Neural progenitor cell (in vitro differentiated cells): ENCODE measurements at regions not wholly inside any gene's neighbourhood (a gene's known extent, or its start where the extent isn't known, plus 50 kb on each side); places are given as distances from the start of the nearest gene placed in this dataset.

Experiments used
- DNase-seq: peaks from one replicate; pipeline ENCODE4 v3.0.0-alpha.2; 2016; ENCODE audit warnings: low spot score
- H2AFZ ChIP-seq: fragments of 200-600 bp; sonication (generic); replicated peaks from 2 replicates; pipeline ENCODE4 v1.6.1; 2016; ENCODE audit warnings: antibody characterized with exemption
- H3F3A ChIP-seq: fragments of 200-600 bp; sonication (generic); 2 replicates; pipeline ENCODE4 v1.6.1; 2016; ENCODE audit warnings: antibody characterized with exemption, low read depth
- H3K27ac ChIP-seq: fragments of 200-600 bp; sonication (generic); 2 replicates; pipeline ENCODE4 v1.5.1; 2016; ENCODE audit warnings: mild to moderate bottlenecking
- H3K27me3 ChIP-seq: fragments of 200-600 bp; sonication (generic); 2 replicates; pipeline ENCODE4 v1.6.1; 2016; ENCODE audit warnings: mild to moderate bottlenecking, moderate library complexity
- H3K36me3 ChIP-seq: fragments of 200-600 bp; sonication (generic); 2 replicates; pipeline ENCODE4 v1.5.1; 2016
- H3K4me1 ChIP-seq: fragments of 200-600 bp; sonication (generic); 2 replicates; pipeline ENCODE4 v1.6.1; 2016; ENCODE audit warnings: mixed run types
- H3K4me2 ChIP-seq: fragments of 200-600 bp; sonication (generic); 2 replicates; pipeline ENCODE4 v1.6.1; 2016
- H3K4me3 ChIP-seq: fragments of 200-600 bp; sonication (generic); 2 replicates; pipeline ENCODE4 v1.5.1; 2016
- H3K79me2 ChIP-seq: fragments of 200-600 bp; sonication (generic); 2 replicates; pipeline ENCODE4 v1.6.1; 2016; ENCODE audit warnings: low read depth
- H3K9ac ChIP-seq: fragments of 200-600 bp; sonication (generic); 2 replicates; pipeline ENCODE4 v1.6.1; 2016
- H3K9me3 ChIP-seq: fragments of 200-600 bp; sonication (generic); 2 replicates; pipeline ENCODE4 v1.5.1; 2016; ENCODE audit warnings: low read depth
- H4K20me1 ChIP-seq: fragments of 200-600 bp; sonication (generic); 2 replicates; pipeline ENCODE4 v1.6.1; 2016; ENCODE audit warnings: low read depth
- H3K27ac Mint-ChIP-seq: 3 replicates; pipeline ENCODE4 v1.8.0; 2021; ENCODE audit warnings: mixed read lengths
- H3K27me3 Mint-ChIP-seq: 2 replicates; pipeline ENCODE4 v1.8.0; 2022; ENCODE audit warnings: low read depth, mild to moderate bottlenecking, inconsistent platforms, moderate library complexity, mixed read lengths; ENCODE audit not compliant: insufficient read depth
- H3K36me3 Mint-ChIP-seq: 3 replicates; pipeline ENCODE4 v1.8.0; 2021; ENCODE audit warnings: mixed read lengths
- H3K4me1 Mint-ChIP-seq: 3 replicates; pipeline ENCODE4 v1.8.0; 2021; ENCODE audit warnings: mixed read lengths
- H3K4me3 Mint-ChIP-seq: 3 replicates; pipeline ENCODE4 v1.8.0; 2021; ENCODE audit warnings: mild to moderate bottlenecking, moderate library complexity, mixed read lengths
- H3K9me3 Mint-ChIP-seq: 3 replicates; pipeline ENCODE4 v1.8.0; 2020; ENCODE audit warnings: mixed read lengths
- CTCF ChIP-seq: fragments of 200-600 bp; sonication (generic); IDR thresholded peaks from 2 replicates; pipeline ENCODE4 v1.5.1; 2017; ENCODE audit warnings: antibody characterized with exemption, mild to moderate bottlenecking
- EZH2 ChIP-seq: fragments of 200-600 bp; sonication (generic); IDR thresholded peaks from 2 replicates; pipeline ENCODE4 v1.6.1; 2017; ENCODE audit warnings: antibody characterized with exemption, mild to moderate bottlenecking, moderate library complexity
- EZH2phosphoT487 ChIP-seq: fragments of 200-600 bp; sonication (generic); IDR thresholded peaks from 2 replicates; pipeline ENCODE4 v1.6.1; 2017; ENCODE audit warnings: antibody characterized with exemption

DNA sequence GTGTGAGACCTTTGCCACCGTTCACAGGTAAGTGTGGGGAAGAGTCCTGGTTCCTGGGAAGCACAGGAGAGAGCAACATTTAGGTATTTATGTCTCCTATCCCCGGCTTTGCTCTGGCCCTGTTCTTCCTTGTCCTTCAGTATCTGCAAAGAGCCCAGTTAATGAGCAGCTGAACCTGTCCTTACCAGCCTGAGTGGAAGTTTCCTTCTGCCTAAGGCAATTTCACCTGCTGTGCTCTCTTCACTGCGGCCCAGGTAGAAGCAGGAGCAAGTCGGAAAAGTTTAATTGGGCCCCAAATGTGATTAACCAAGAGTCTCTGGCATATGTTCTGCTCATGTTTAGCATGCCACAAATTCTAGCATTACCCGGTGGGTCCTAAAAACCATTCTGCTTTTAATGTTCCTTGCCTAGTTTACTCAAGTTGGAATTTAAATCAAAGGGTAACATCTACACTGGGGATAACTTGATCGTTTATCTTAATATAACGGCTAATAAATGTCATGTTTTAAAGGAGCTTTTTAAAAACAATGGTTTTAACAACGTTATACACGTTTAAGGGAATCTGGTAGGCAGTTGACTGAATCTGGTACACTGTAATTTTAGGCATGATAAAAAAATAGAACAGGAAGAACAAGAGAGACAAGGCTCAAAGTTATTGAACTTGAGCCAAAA, 817.1 kb downstream of the TYW1 start:
- H4K20me1 ChIP-seq, result no peaks in the 10 kb centered on the region
- H3F3A ChIP-seq, result no peaks in the 10 kb centered on the region
- no peak overlapping the region for H3K27ac Mint-ChIP-seq
- H3K4me3 Mint-ChIP-seq, result no peak overlapping the region
- no peaks in the 10 kb centered on the region for H3K79me2 ChIP-seq
- no peak overlapping the region for H3K4me3 ChIP-seq
- H3K27ac ChIP-seq, result no peak overlapping the region
- no peaks in the 10 kb centered on the region for H3K4me1 Mint-ChIP-seq
- TF ChIP-seq CTCF (no peak), EZH2phosphoT487 (no peak), EZH2 (no peak)
- no peak overlapping the region for H3K9ac ChIP-seq
- no peaks in the 10 kb centered on the region for H3K9me3 ChIP-seq
- DNase-seq, result no peak
- no peak overlapping the region for H2AFZ ChIP-seq
- peaks cover 9% of the 10 kb centered on the region for H3K9me3 Mint-ChIP-seq
- H3K4me1 ChIP-seq, result no peaks in the 10 kb centered on the region
- H3K27me3 Mint-ChIP-seq, result no peaks in the 10 kb centered on the region
- H3K36me3 Mint-ChIP-seq, result no peaks in the 10 kb centered on the region
- H3K4me2 ChIP-seq, result no peak overlapping the region
- no peaks in the 10 kb centered on the region for H3K36me3 ChIP-seq
- H3K27me3 ChIP-seq, result no peaks in the 10 kb centered on the region

DNA sequence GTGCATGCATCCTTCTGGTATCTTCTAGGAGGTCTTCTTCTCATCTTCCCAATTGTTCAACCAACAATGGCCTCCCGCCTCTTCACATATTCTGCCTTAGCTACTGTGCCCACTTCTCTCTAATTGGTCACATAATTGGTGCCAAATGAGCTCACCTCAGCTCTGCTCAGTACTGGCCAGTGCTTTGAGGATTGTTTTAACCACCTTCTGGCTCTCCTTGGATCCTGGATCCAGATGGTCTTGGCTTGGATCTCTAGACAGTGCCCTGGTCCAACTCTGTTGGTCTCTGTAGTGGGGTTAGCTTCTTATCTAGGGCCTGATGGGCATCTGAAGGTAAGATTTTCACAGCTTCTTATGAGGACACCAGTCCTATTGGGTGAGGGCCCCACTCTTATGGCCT, 820.8 kb downstream of the TYW1 start:
- H3K27me3 Mint-ChIP-seq, result peaks cover 2% of the 10 kb centered on the region

DNA sequence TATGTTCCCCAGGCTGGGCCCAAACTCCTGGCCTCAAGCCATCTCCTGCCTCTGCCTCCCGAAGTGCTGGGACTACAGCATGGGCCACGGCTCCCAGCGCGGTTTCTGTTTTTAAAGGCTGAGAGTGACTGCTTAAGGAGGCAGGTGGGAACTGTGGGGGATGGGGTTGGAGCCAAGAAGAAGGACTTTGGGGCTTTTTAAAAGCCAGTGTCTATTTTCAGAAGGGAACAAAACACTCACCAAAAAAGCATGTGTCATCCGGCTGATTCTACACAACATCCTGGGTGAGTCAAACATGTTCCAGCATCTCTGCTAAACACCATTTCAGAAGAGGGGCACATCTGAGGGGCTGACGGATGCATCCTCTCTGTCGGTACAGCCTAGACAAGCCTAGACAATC, 824.5 kb downstream of the TYW1 start:
- H3K9ac ChIP-seq, result no peak overlapping the region
- no peak overlapping the region for H3K4me3 ChIP-seq
- Mint-ChIP-seq H3K36me3 (no peaks in the 10 kb centered on the region), H3K27me3 (peaks cover 7% of the 10 kb centered on the region), H3K4me3 (no peak overlapping the region), H3K9me3 (peaks cover 9% of the 10 kb centered on the region), H3K27ac (no peak overlapping the region), H3K4me1 (no peaks in the 10 kb centered on the region)
- no peaks in the 10 kb centered on the region for H3K36me3 ChIP-seq
- H2AFZ ChIP-seq, result no peak overlapping the region
- no peaks in the 10 kb centered on the region for H3K79me2 ChIP-seq
- no peak for DNase-seq
- H3K4me2 ChIP-seq, result no peak overlapping the region
- no peaks in the 10 kb centered on the region for H3F3A ChIP-seq
- TF ChIP-seq EZH2 (no peak), EZH2phosphoT487 (no peak), CTCF (no peak)
- H3K9me3 ChIP-seq, result no peaks in the 10 kb centered on the region
- H3K27me3 ChIP-seq, result no peaks in the 10 kb centered on the region
- no peaks in the 10 kb centered on the region for H3K4me1 ChIP-seq
- no peak overlapping the region for H3K27ac ChIP-seq
- no peaks in the 10 kb centered on the region for H4K20me1 ChIP-seq

More for the DNA sequence above, 820.8 kb downstream of the TYW1 start:
- no peaks in the 10 kb centered on the region for H3K79me2 ChIP-seq
- Mint-ChIP-seq H3K9me3 (peaks cover 7% of the 10 kb centered on the region), H3K27ac (no peak overlapping the region), H3K36me3 (no peaks in the 10 kb centered on the region), H3K4me1 (no peaks in the 10 kb centered on the region), H3K4me3 (no peak overlapping the region)
- H3K27ac ChIP-seq, result no peak overlapping the region
- no peaks in the 10 kb centered on the region for H3K36me3 ChIP-seq
- no peaks in the 10 kb centered on the region for H4K20me1 ChIP-seq
- TF ChIP-seq EZH2phosphoT487, result no peak
- TF ChIP-seq CTCF, result no peak
- TF ChIP-seq EZH2, result no peak
- no peaks in the 10 kb centered on the region for H3K9me3 ChIP-seq
- H3K4me2 ChIP-seq, result no peak overlapping the region
- H3K4me3 ChIP-seq, result no peak overlapping the region
- no peaks in the 10 kb centered on the region for H3K4me1 ChIP-seq
- H3K27me3 ChIP-seq, result no peaks in the 10 kb centered on the region
- no peak overlapping the region for H2AFZ ChIP-seq
- H3F3A ChIP-seq, result no peaks in the 10 kb centered on the region
- no peak for DNase-seq
- no peak overlapping the region for H3K9ac ChIP-seq
